Testis (tissue), 2 donors: ENCODE measurements at regions not wholly inside any gene's neighbourhood (a gene's known extent, or its start where the extent isn't known, plus 50 kb on each side); places are given as distances from the start of the nearest gene placed in this dataset.

ENCODE experiments used
- POLR2A ChIP-seq: fragments of 450-650 bp; IDR thresholded peaks from one replicate; pipeline ENCODE4 v1.6.1; 2017; ENCODE audit warnings: antibody characterized with exemption, mild to moderate bottlenecking, moderate library complexity
- TF ChIP-seq, protein P1 (sequence below), 3 experiments: fragments of 450-650 bp in 2 of 3; fragments of 200-600 bp in 1 of 3; sonication (generic) in 1 of 3; IDR thresholded peaks; one replicate each; pipeline ENCODE4 v1.5.1; 2016 to 2019; ENCODE audit warnings: antibody characterized with exemption in 3 of 3, mild to moderate bottlenecking in 2 of 3, moderate library complexity in 1 of 3

DNA sequence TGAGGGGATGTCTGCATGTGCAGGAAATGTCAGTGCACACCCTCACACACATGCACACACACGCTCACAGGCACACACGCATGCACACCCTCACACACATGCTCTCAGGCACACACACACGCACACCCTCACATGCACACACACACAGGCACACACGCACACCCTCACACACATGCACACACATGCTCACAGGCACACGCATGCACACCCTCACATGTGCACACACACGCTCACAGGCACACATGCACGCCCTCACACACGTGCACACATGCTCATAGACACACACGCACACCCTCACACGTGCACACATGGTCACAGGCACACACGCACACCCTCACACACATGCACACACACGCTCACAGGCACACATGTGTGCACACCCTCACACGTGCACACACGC lies 77.6 kb upstream of the ZNF469 start:
- TF ChIP-seq POLR2A = no peak
- TF ChIP-seq, protein P1, sequence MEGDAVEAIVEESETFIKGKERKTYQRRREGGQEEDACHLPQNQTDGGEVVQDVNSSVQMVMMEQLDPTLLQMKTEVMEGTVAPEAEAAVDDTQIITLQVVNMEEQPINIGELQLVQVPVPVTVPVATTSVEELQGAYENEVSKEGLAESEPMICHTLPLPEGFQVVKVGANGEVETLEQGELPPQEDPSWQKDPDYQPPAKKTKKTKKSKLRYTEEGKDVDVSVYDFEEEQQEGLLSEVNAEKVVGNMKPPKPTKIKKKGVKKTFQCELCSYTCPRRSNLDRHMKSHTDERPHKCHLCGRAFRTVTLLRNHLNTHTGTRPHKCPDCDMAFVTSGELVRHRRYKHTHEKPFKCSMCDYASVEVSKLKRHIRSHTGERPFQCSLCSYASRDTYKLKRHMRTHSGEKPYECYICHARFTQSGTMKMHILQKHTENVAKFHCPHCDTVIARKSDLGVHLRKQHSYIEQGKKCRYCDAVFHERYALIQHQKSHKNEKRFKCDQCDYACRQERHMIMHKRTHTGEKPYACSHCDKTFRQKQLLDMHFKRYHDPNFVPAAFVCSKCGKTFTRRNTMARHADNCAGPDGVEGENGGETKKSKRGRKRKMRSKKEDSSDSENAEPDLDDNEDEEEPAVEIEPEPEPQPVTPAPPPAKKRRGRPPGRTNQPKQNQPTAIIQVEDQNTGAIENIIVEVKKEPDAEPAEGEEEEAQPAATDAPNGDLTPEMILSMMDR (IDR thresholded peaks at IDR 0.05) = no peak
